HCT116 (cell line): ENCODE measurements at regions not wholly inside any gene's neighbourhood (a gene's known extent, or its start where the extent isn't known, plus 50 kb on each side); places are given as distances from the start of the nearest gene placed in this dataset.

Experiments
- RAD21 ChIP-seq: IDR thresholded peaks from 2 replicates; pipeline ENCODE4 v1.6.1; 2012; ENCODE audit warnings: low read depth, mild to moderate bottlenecking
- TF ChIP-seq, protein P1 (sequence below), 3 experiments: fragments of 200-600 bp in 1 of 3; sonication (generic) in 1 of 3; IDR thresholded peaks in 2 of 3; conservative IDR thresholded peaks in 1 of 3; 2 replicates each; pipeline ENCODE4 v1.5.1; 2012 to 2017; ENCODE audit warnings: low read depth in 2 of 3, low read length in 2 of 3, antibody characterized with exemption in 1 of 3, borderline replicate concordance in 1 of 3, control low read depth in 1 of 3, mild to moderate bottlenecking in 1 of 3, mixed read lengths in 1 of 3, mixed run types in 1 of 3, moderate library complexity in 1 of 3; ENCODE audit not compliant: insufficient read depth in 1 of 3

DNA sequence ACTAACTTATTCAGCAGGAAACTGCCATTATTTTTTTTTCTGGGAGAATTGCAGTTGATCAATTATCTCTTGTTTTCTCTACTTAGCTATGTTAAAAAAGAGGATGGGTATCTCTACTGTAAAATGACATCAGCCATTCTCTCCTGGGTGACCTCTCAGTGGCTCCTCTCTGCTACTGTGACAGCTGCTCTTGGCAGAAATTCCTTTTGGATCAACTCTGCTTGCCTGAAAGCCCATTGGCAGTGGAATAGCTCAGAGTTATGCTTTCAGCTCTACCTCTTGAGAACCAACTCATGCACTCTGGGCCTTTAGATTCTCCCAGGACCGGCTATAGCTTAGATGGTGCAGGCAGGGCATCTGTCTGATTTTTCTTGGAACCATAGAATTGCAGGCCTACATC, 99.9 kb upstream of the GAP43 start:
- TF ChIP-seq RAD21, result no peak
- TF ChIP-seq, protein P1, sequence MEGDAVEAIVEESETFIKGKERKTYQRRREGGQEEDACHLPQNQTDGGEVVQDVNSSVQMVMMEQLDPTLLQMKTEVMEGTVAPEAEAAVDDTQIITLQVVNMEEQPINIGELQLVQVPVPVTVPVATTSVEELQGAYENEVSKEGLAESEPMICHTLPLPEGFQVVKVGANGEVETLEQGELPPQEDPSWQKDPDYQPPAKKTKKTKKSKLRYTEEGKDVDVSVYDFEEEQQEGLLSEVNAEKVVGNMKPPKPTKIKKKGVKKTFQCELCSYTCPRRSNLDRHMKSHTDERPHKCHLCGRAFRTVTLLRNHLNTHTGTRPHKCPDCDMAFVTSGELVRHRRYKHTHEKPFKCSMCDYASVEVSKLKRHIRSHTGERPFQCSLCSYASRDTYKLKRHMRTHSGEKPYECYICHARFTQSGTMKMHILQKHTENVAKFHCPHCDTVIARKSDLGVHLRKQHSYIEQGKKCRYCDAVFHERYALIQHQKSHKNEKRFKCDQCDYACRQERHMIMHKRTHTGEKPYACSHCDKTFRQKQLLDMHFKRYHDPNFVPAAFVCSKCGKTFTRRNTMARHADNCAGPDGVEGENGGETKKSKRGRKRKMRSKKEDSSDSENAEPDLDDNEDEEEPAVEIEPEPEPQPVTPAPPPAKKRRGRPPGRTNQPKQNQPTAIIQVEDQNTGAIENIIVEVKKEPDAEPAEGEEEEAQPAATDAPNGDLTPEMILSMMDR (IDR thresholded peaks at IDR 0.05 in 2 of 3, conservative IDR thresholded peaks at IDR 0.05 in 1 of 3; ENCODE audit: borderline replicate concordance in 1 of 3, insufficient read depth in 1 of 3, low read depth in 2 of 3, low read length in 2 of 3), result no peak
